HG03432 (cell line): ENCODE measurements at regions not wholly inside any gene's neighbourhood (a gene's known extent, or its start where the extent isn't known, plus 50 kb on each side); places are given as distances from the start of the nearest gene placed in this dataset.
"Not testable (repeated sequence)": the region's sequence is repeated elsewhere in the genome, so short reads cannot be mapped to it uniquely, and the experiment has no call there.

Source experiments
- ATAC-seq: cut with Tn5 transposase; IDR thresholded peaks from one replicate; pipeline ENCODE4 v1.9.1; 2021; ENCODE audit warnings: mild to moderate bottlenecking, moderate library complexity; ENCODE audit not compliant: unreplicated experiment

GRCh38 chr14:46596236-46596635, 55.3 kb downstream of the RPL10L start:
- ATAC-seq = no peak

GRCh38 chr14:46582826-46583225, 68.8 kb downstream of the RPL10L start:
- no peak for ATAC-seq

DNA sequence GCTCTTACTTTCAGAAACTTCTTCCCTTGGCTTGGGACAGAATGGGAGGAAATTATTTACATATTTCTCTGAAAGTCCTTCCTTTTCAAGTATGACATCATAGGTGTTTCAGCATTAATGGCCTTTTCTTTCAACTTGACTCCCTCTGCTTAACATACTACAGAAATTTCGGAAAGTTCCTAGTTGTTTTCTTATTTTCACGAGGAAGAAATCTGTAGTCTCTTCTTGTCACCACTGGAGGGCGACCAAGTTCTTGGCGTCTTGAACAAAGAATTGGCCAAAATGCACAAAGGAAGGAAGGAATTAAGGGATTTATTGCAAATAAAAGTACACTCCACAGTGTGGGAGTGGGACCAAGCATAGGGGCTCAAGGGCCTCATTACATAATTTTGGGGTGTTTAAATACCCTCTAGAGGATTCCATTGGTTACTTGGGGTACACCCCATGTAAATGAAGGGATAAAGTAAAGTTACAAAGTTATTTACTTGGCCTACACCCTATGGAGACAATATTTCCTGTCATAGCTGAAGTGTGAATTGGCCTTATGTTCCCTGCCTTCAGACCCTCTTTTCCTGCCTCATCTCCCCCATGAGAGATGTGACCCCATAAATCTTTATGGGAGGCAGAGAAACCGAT, 70.4 kb downstream of the RPL10L start:
- ATAC-seq = no peak

DNA sequence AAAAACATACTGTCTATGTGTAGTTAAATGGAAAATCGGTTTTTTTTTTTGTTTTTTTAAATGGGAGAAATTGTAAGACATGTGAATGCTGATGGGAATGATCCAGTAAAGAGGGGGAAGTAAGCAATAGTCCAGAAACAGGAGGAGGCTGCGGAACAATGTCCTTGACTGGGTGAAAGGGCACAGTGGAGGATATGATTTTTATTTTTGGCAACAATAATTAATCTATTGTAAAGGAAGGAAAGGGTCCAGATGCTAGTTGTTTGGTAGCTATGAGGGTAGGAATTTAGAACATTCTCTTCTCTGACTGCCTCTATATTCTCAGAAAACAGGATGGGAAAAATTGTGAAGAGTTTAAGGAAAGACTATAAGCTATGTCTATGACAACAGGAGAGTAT, 76.6 kb downstream of the RPL10L start:
- no peak for ATAC-seq

DNA sequence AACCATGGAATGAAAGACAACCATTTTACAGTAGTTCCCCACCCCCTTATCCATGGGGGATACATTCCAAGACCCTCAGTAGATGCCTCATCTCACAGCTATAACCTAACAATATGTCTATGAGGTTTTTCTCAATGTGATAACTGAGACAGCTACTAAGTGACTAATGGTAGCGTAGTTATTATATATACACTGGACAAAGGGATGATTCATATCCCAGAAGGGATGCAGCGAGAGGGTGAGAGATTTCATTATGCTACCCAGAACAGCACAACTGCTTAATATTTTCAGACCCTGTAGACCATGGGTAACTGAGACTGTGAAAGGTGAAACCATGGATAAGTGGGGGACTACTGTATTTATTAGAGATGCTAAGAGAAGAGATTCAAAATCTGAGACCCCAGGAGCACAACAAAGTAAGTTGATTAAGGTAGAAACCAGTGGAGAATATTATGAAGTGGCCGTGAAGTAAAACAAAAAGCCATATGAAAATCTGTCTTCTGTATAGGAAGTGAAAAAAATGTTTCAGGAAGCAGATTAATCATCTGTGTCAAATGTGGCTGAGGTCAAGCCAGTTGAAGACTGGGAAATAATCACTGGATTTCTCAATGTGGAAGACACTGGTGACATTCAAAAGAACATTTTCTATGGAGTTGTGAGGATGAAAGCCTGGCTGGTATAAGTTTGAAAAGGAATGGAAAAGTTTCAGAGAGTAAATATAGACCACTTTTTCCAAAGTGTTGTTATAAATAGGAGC, 77.2 kb downstream of the RPL10L start:
- no peak for ATAC-seq

- ATAC-seq = no peak
Measured at GRCh38 chr14:46573498-46573897, 78.1 kb downstream of the RPL10L start.

GRCh38 chr14:46571970-46572369, 79.6 kb downstream of the RPL10L start:
- no peak for ATAC-seq

GRCh38 chr14:46568161-46568560, 83.4 kb downstream of the RPL10L start:
- ATAC-seq = not testable (repeated sequence)

- ATAC-seq = no peak
Measured at GRCh38 chr14:46550836-46551235, 100.7 kb downstream of the RPL10L start.

- ATAC-seq = no peak
Measured at GRCh38 chr14:46540986-46541385, 110.6 kb downstream of the RPL10L start.

DNA sequence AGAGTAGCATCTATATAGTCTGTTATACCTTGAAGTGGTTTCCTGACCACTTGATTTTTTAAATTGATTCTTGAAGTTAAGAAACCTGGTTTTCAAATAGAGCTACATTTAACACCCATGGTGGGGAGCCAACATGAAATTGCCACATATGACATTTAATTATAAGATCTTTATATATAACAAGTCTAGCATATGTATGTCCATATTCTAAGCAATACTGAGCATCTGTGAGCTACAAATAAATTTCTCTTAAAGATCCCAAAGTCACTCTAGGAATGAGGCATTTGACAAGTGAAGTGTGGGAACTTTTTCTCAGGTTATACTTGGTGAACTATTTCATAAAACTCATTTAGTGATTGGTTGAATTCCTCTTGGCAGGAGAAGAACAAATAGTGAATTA, 132.5 kb downstream of the RPL10L start:
- ATAC-seq = no peak

DNA sequence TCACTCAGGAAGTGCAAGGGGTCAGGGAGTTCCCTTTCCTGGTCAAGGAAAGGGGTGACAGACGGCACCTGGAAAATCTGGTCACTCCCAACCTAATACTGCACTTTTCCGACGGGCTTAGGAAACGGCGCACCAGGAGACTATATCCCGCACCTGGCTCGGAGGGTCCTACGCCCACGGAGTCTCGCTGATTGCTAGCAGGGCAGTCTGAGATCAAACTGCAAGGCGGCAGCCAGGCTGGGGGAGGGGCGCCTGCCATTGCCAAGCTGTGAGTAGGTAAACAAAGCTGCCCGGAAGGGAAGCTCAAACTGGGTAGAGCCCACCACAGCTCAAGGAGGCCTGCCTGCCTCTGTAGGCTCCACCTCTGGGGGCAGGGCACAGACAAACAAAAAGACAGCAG, 142.8 kb downstream of the RPL10L start:
- ATAC-seq = not testable (repeated sequence)

- ATAC-seq = no peak
Measured at GRCh38 chr14:46499521-46499920, 152.1 kb downstream of the RPL10L start.

DNA sequence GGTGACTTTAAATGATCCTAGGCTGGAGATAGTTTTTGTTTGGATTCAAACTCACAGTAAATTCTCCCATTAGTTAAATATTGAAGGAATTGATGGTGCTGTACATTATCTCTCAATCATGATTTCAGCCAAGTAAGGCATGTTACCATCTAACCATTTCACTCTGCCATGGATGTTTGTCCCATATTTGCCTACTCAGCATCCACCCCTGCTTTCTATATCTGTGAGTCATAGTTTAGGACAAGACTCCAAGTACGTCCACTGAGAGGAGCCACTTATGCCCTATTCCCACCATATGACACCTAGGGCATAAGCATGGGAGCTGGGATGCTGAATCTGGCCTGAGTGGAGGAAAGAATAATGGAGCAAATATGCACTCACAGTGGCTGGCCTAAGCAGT, 155.2 kb downstream of the RPL10L start:
- no peak for ATAC-seq

DNA sequence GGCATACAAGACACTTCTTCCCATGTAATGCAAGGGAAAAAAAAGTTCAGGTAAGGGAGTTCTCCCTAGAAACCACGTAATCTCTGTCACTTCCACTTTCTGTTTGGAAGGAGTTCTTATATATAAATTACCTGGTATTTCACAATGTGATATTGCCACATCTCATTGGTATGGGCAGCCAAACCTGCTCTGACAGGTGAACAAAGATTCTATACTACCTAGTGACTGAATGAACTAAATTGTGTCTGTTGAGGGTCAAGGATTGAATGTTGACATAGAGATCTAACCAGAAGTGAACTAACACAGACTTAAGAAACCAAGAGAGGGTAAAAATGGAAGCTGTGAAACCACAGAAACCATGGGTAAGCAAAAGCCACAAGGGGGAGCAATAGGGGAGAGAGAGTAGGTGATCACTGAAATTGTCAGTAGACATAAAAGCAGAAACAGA, 161.3 kb downstream of the RPL10L start:
- peak; percentile 100 for ATAC-seq

DNA sequence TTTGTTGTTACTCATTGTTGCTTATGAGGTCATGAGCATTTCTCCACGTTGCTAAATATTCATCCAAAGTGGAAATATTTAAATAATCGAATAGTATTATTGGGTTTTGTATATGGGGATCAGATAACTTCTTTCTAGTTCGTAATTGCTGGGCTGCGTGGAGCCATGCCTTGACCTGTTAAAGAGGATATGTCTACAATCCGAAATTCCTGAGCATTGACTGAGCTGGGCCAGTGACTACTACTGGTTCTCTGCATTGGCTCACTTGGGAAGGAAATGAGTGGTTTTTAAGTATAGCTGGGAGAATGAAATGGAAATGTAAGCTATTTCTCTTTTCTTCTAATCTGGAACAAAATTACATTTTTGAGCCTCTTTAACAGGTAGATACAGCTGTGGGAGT, 163.2 kb downstream of the RPL10L start:
- no peak for ATAC-seq

- no peak for ATAC-seq
Measured at GRCh38 chr14:46487582-46488350, 163.8 kb downstream of the RPL10L start.

- no peak for ATAC-seq
Measured at GRCh38 chr14:46482200-46482599, 169.4 kb downstream of the RPL10L start.

DNA sequence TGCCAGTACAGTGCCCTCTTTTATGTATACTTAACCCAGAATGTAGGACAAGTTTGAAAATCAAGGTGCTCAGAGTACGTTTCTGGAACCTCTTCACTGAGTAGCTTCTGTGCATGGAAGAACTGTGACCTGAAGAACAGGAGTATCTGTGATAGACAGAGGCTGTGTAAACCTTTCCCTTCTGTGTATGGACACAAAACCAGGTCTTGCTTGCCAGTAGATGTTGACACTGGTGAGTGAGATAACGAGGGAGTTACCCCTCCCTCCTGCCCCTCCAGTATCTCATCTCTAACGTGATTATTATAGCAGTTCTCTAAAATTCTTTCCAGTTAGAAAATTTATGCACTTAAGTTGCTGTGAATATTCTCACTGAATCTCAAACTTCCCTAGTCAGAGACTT, 170.8 kb downstream of the RPL10L start:
- no peak for ATAC-seq

DNA sequence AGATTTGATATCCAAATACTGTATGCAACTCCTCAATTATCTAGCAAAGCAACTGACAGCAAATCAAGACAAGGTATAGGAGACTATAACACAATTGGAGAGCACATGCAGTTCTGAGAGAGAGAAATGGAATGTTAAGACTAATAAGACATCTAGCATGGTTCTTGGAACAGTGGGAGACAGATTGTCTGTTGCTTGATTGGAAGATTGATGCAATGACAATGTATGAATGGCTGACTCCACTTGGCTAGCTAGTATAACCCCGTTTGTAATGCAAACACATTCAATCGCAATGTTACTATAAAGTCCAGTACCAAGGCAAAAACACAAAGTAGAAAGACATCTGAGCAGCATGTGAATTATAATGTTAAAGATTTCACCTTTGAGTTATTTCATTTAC, 179.3 kb downstream of the RPL10L start:
- ATAC-seq = no peak

DNA sequence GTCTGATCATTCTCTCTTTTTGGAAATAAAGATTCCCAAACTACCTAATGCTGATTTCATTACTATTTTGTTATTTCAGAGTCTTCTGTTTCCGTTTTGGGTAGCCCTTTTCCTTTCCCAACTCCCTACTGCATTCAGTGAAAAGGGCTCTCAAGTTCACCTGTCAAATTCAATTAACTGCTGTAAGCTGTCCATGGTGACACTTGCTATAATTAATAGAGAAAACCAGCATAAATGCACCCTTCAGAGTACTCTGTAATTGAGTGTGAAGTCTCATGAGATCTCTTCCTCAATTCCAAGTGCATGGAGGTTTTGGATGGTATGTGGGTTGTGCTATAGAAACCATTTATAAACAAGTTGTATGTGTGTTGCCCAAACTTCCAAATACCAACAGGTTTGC, 187.2 kb downstream of the RPL10L start:
- ATAC-seq = no peak

DNA sequence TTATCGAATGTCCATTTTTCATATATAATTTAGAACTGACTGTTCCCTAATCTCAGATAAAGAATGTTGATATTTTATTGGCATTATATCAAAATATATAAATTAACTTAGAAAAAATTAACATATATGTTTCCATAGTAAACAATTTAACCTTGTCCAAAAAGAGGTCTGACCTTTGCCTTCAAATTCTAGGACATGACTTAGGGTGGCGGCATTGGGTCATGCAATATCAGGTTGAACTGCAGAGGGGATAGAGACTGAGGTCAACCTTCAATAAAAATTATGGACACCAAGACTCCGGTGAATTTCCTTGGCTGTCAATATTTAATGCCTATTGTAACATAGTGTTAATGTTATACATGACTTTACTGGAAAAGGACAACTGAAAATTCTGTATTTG, 199.8 kb downstream of the RPL10L start:
- ATAC-seq = no peak
